D721Med (cell line): ENCODE measurements at regions not wholly inside any gene's neighbourhood (a gene's known extent, or its start where the extent isn't known, plus 50 kb on each side); places are given as distances from the start of the nearest gene placed in this dataset.

Experiments
- DNase-seq: peaks from one replicate; pipeline ENCODE4 v3.0.0; 2011; ENCODE audit warnings: low spot score; ENCODE audit not compliant: insufficient read length
- FAIRE-seq: peaks from 2 replicates; lab custom pipeline; 2011; peaks lifted over from hg19 to GRCh38; lab: Jason Lieb, UNC
- TF ChIP-seq, protein P1 (sequence below): IDR thresholded peaks from 2 replicates; pipeline ENCODE4 v1.5.1; 2012; ENCODE audit warnings: mild to moderate bottlenecking, control low read depth; ENCODE audit not compliant: insufficient read depth; ENCODE audit errors: missing control alignments

GRCh38 chr2:8098476-8099266 is 583.2 kb upstream of the ID2 start:
- no peak for DNase-seq
- TF ChIP-seq, protein P1, sequence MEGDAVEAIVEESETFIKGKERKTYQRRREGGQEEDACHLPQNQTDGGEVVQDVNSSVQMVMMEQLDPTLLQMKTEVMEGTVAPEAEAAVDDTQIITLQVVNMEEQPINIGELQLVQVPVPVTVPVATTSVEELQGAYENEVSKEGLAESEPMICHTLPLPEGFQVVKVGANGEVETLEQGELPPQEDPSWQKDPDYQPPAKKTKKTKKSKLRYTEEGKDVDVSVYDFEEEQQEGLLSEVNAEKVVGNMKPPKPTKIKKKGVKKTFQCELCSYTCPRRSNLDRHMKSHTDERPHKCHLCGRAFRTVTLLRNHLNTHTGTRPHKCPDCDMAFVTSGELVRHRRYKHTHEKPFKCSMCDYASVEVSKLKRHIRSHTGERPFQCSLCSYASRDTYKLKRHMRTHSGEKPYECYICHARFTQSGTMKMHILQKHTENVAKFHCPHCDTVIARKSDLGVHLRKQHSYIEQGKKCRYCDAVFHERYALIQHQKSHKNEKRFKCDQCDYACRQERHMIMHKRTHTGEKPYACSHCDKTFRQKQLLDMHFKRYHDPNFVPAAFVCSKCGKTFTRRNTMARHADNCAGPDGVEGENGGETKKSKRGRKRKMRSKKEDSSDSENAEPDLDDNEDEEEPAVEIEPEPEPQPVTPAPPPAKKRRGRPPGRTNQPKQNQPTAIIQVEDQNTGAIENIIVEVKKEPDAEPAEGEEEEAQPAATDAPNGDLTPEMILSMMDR = no peak
- no peak for FAIRE-seq

DNA sequence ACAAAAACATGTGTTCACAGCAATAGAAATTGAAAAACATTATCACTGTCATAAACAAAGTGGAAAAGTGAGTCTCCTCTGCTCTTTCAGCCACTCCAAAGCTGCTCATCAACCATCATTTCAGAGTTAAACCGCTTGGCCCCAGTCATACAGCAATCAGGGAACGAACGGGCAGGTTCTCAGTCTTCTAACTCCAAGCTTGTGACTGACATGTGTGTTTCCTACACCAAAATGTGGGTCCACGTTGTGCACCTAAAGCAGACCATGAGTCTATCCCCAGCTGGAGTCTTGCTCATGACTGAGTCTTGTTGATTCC is 582.6 kb upstream of the ID2 start:
- TF ChIP-seq, protein P1 = no peak
- FAIRE-seq (no peak), DNase-seq (no peak)

- TF ChIP-seq, protein P1 = no peak
- FAIRE-seq (no peak), DNase-seq (no peak)
Observed at GRCh38 chr2:8101614-8102277, 580.1 kb upstream of the ID2 start.

DNA sequence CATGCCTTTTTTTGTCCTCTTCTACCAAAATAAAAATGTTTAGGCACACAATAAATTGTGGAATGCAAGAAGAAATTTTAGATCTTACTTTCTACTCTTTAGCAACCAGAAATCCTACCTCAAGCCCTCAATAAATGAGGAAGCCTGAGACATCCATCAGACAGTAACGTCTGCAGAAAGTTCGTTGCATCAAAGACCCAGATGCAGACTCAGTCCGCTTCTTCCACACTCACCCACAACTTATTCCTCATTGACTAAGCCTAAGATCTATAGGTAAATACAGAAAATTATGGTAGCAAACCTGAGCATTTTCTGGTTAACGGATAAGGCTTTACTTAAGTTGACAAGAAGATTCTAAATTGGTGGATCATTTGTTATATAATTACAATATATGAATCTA is 579.4 kb upstream of the ID2 start:
- FAIRE-seq = no peak
- TF ChIP-seq, protein P1 = no peak
- DNase-seq = no peak

DNA sequence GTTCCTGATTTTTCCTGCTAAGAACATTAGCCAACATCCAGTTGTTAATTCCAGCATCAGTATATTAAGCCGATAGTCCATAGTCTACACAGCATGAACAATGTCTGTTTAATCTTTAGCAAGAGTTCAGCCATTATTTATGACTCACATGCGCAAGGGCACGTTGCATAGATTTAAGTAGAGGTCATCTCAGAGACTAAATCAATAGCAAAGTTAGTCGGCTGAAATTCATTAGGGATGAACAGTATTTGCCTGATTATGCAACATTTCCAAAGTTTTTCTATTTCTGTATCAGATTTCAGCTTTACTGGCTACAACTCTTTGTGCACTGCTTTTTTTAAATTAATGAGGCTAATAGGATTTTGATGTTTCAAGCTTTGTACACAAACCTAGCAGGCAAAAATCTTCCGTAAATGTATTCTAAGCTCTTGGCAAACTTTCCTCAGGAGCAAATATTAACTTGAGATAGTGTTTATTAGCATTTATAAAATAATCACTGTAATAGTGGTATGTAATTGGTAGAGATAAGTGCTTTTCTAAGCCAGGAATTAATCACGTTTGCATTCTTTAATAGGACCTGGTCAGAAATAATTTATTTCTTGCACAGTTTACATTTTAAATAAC is 578.7 kb upstream of the ID2 start:
- no peak for FAIRE-seq
- TF ChIP-seq, protein P1 = no peak
- DNase-seq = no peak

- DNase-seq (no peak), FAIRE-seq (no peak)
- TF ChIP-seq, protein P1 = no peak
Observed at GRCh38 chr2:8107150-8107549, 574.7 kb upstream of the ID2 start.
